HFFc6 (cell line): ENCODE measurements at regions not wholly inside any gene's neighbourhood (a gene's known extent, or its start where the extent isn't known, plus 50 kb on each side); places are given as distances from the start of the nearest gene placed in this dataset.
"Not testable (repeated sequence)": the region's sequence is repeated elsewhere in the genome, so short reads cannot be mapped to it uniquely, and the experiment has no call there.

Experiments used
- DNase-seq: peaks from one replicate; pipeline ENCODE4 v3.0.0-alpha.2; 2018
- H3K27ac Mint-ChIP-seq: 2 replicates; pipeline ENCODE4 v1.8.0; 2020; ENCODE audit warnings: mild to moderate bottlenecking, mixed read lengths
- H3K27me3 Mint-ChIP-seq: 2 replicates; pipeline ENCODE4 v1.8.0; 2021; ENCODE audit warnings: mild to moderate bottlenecking, moderate library complexity, mixed read lengths; ENCODE audit not compliant: insufficient read depth
- H3K36me3 Mint-ChIP-seq: 2 replicates; pipeline ENCODE4 v1.8.0; 2021; ENCODE audit warnings: low read depth, mixed read lengths
- H3K4me1 Mint-ChIP-seq: 2 replicates; pipeline ENCODE4 v1.8.0; 2020; ENCODE audit warnings: low read depth, mixed read lengths
- H3K4me3 Mint-ChIP-seq: 2 replicates; pipeline ENCODE4 v1.8.0; 2020; ENCODE audit warnings: mild to moderate bottlenecking, moderate library complexity, mixed read lengths
- H3K9me3 Mint-ChIP-seq: 2 replicates; pipeline ENCODE4 v1.8.0; 2020; ENCODE audit warnings: mild to moderate bottlenecking, mixed read lengths

- DNase-seq, H3K27ac Mint-ChIP-seq, H3K27me3 Mint-ChIP-seq, H3K9me3 Mint-ChIP-seq, H3K36me3 Mint-ChIP-seq, H3K4me3 Mint-ChIP-seq: not testable (repeated sequence)
- H3K4me1 Mint-ChIP-seq, result peaks cover 28% of the 10 kb centered on the region
Observed at GRCh38 chr1:206359377-206359776, 110.9 kb upstream of the IKBKE start.

GRCh38 chr1:206361978-206362543 is 108.2 kb upstream of the IKBKE start:
- not testable (repeated sequence) for H3K27me3 Mint-ChIP-seq, H3K9me3 Mint-ChIP-seq, H3K36me3 Mint-ChIP-seq, H3K4me3 Mint-ChIP-seq, H3K27ac Mint-ChIP-seq
- H3K4me1 Mint-ChIP-seq, result peaks cover 32% of the 10 kb centered on the region
- peak; percentile 46 for DNase-seq

- not testable (repeated sequence) for DNase-seq, H3K27me3 Mint-ChIP-seq, H3K36me3 Mint-ChIP-seq, H3K9me3 Mint-ChIP-seq
- Mint-ChIP-seq H3K4me3 (peak overlapping the region; percentile 53), H3K4me1 (peaks cover 28% of the 10 kb centered on the region), H3K27ac (peak overlapping the region; percentile 82)
Observed at GRCh38 chr1:206362994-206363393, 107.3 kb upstream of the IKBKE start.

GRCh38 chr1:206365271-206365670 is 105.0 kb upstream of the IKBKE start:
- H3K4me3 Mint-ChIP-seq, H3K27ac Mint-ChIP-seq, DNase-seq, H3K9me3 Mint-ChIP-seq, H3K36me3 Mint-ChIP-seq, H3K27me3 Mint-ChIP-seq: not testable (repeated sequence)
- H3K4me1 Mint-ChIP-seq, result peaks cover 26% of the 10 kb centered on the region

- H3K9me3 Mint-ChIP-seq, H3K27me3 Mint-ChIP-seq, H3K36me3 Mint-ChIP-seq: not testable (repeated sequence)
- Mint-ChIP-seq H3K27ac (peak overlapping the region; percentile 89), H3K4me3 (peak overlapping the region; percentile 71), H3K4me1 (peaks cover 24% of the 10 kb centered on the region)
- peak; percentile 68 for DNase-seq
Observed at GRCh38 chr1:206366131-206366530, 104.1 kb upstream of the IKBKE start.

GRCh38 chr1:206366772-206367171 is 103.5 kb upstream of the IKBKE start:
- peak overlapping the region; percentile 71; the same call in 1 of the 2 replicates for H3K4me3 Mint-ChIP-seq
- not testable (repeated sequence) for H3K27me3 Mint-ChIP-seq, H3K36me3 Mint-ChIP-seq, DNase-seq, H3K9me3 Mint-ChIP-seq
- H3K4me1 Mint-ChIP-seq, result peaks cover 20% of the 10 kb centered on the region
- H3K27ac Mint-ChIP-seq, result peak overlapping the region; percentile 89

GRCh38 chr1:206367955-206368622 is 102.2 kb upstream of the IKBKE start:
- H3K27ac Mint-ChIP-seq, H3K4me3 Mint-ChIP-seq, H3K9me3 Mint-ChIP-seq, H3K27me3 Mint-ChIP-seq, H3K36me3 Mint-ChIP-seq, DNase-seq: not testable (repeated sequence)
- H3K4me1 Mint-ChIP-seq, result peaks cover 14% of the 10 kb centered on the region

GRCh38 chr1:206374725-206375124 is 95.6 kb upstream of the IKBKE start:
- Mint-ChIP-seq H3K27ac (peak overlapping the region; percentile 71; the same call in 1 of the 2 replicates), H3K4me1 (peaks cover 15% of the 10 kb centered on the region), H3K4me3 (peak overlapping the region; percentile 31; the same call in 1 of the 2 replicates)
- not testable (repeated sequence) for DNase-seq, H3K9me3 Mint-ChIP-seq, H3K36me3 Mint-ChIP-seq, H3K27me3 Mint-ChIP-seq

GRCh38 chr1:206375552-206375951 is 94.7 kb upstream of the IKBKE start:
- H3K27me3 Mint-ChIP-seq, H3K4me3 Mint-ChIP-seq, H3K36me3 Mint-ChIP-seq, H3K9me3 Mint-ChIP-seq, DNase-seq: not testable (repeated sequence)
- Mint-ChIP-seq H3K4me1 (peaks cover 15% of the 10 kb centered on the region), H3K27ac (peak overlapping the region; percentile 71)

GRCh38 chr1:206378506-206378905 is 91.8 kb upstream of the IKBKE start:
- H3K4me1 Mint-ChIP-seq, result peaks cover 21% of the 10 kb centered on the region
- DNase-seq, H3K36me3 Mint-ChIP-seq, H3K27me3 Mint-ChIP-seq, H3K27ac Mint-ChIP-seq, H3K9me3 Mint-ChIP-seq, H3K4me3 Mint-ChIP-seq: not testable (repeated sequence)

- H3K27ac Mint-ChIP-seq, H3K4me3 Mint-ChIP-seq, DNase-seq, H3K9me3 Mint-ChIP-seq, H3K36me3 Mint-ChIP-seq, H3K27me3 Mint-ChIP-seq: not testable (repeated sequence)
- peaks cover 15% of the 10 kb centered on the region for H3K4me1 Mint-ChIP-seq
Observed at GRCh38 chr1:206379245-206379644, 91.0 kb upstream of the IKBKE start.

GRCh38 chr1:206380163-206380790 is 90.0 kb upstream of the IKBKE start:
- peak; percentile 18 for DNase-seq
- H3K4me1 Mint-ChIP-seq, H3K9me3 Mint-ChIP-seq, H3K27me3 Mint-ChIP-seq, H3K4me3 Mint-ChIP-seq, H3K36me3 Mint-ChIP-seq: not testable (repeated sequence)
- H3K27ac Mint-ChIP-seq, result peak overlapping the region; percentile 53; the same call in 1 of the 2 replicates

- DNase-seq, result peak; percentile 0
- H3K9me3 Mint-ChIP-seq, H3K4me1 Mint-ChIP-seq, H3K27me3 Mint-ChIP-seq, H3K36me3 Mint-ChIP-seq: not testable (repeated sequence)
- Mint-ChIP-seq H3K4me3 (peak overlapping the region; percentile 75), H3K27ac (peak overlapping the region; percentile 96)
Observed at GRCh38 chr1:206380791-206381610, 89.3 kb upstream of the IKBKE start.
